CD4-positive, alpha-beta memory T cell (primary cell): ENCODE measurements at regions not wholly inside any gene's neighbourhood (a gene's known extent, or its start where the extent isn't known, plus 50 kb on each side); places are given as distances from the start of the nearest gene placed in this dataset.

Experiments used
- CTCF ChIA-PET: fragments of 350-600 bp; sonication (Branson Sonifier 250); formaldehyde crosslinking; loops from one replicate; lab custom pipeline; 2021; ENCODE audit warnings: inconsistent platforms; ENCODE audit not compliant: partially characterized antibody; lab: Charles Lee
- POLR2A ChIA-PET: fragments of 350-600 bp; sonication (Branson Sonifier 250); formaldehyde crosslinking; loops from one replicate; lab custom pipeline; 2021; ENCODE audit not compliant: partially characterized antibody; lab: Charles Lee
- DNase-seq, 5 donors: peaks; one replicate each; pipeline versions ENCODE4 v3.0.0 to v3.0.0-alpha.2; 2020 to 2022; ENCODE audit warnings: mixed read lengths in 1 of 5
- H3K27ac ChIP-seq: one replicate; pipeline ENCODE4 v1.7.0; 2013; ENCODE audit warnings: low read depth, low read length
- H3K27me3 ChIP-seq: 2 replicates; pipeline ENCODE4 v1.7.0; 2013; ENCODE audit warnings: mild to moderate bottlenecking, low read length, moderate library complexity; ENCODE audit not compliant: insufficient read depth
- H3K36me3 ChIP-seq: 2 replicates; pipeline ENCODE4 v1.7.0; 2013; ENCODE audit warnings: mild to moderate bottlenecking, low read length, moderate library complexity; ENCODE audit not compliant: insufficient read depth
- H3K4me1 ChIP-seq: 2 replicates; pipeline ENCODE4 v1.7.0; 2013; ENCODE audit warnings: mild to moderate bottlenecking, low read length, moderate library complexity; ENCODE audit not compliant: insufficient read depth
- H3K4me3 ChIP-seq, 2 donors: one replicate each; pipeline ENCODE4 v1.7.0; 2013; ENCODE audit warnings: low read length in 2 of 2, mild to moderate bottlenecking in 1 of 2
- H3K9me3 ChIP-seq, 2 donors: one replicate each; pipeline ENCODE4 v1.7.0; 2013; ENCODE audit warnings: low read length in 2 of 2, control low read depth in 1 of 2; ENCODE audit not compliant: control insufficient read depth in 1 of 2
- H3K27ac Mint-ChIP-seq, 7 donors: one replicate each; pipeline ENCODE4 v1.8.0; 2020 to 2021; ENCODE audit warnings: mixed read lengths in 7 of 7, mild to moderate bottlenecking in 6 of 7, inconsistent platforms in 3 of 7, moderate library complexity in 3 of 7
- H3K27me3 Mint-ChIP-seq, 2 donors: one replicate each; pipeline ENCODE4 v1.8.0; 2020 to 2021; ENCODE audit warnings: mixed read lengths in 2 of 2
- H3K36me3 Mint-ChIP-seq, 2 donors: one replicate each; pipeline ENCODE4 v1.8.0; 2020 to 2021; ENCODE audit warnings: mixed read lengths in 2 of 2, inconsistent platforms in 1 of 2, mild to moderate bottlenecking in 1 of 2
- H3K4me1 Mint-ChIP-seq, 4 donors: one replicate each; pipeline ENCODE4 v1.8.0; 2020 to 2021; ENCODE audit warnings: mixed read lengths in 4 of 4, mild to moderate bottlenecking in 1 of 4
- H3K4me3 Mint-ChIP-seq, 8 donors: one replicate each; pipeline ENCODE4 v1.8.0; 2020 to 2021; ENCODE audit warnings: mixed read lengths in 8 of 8, mild to moderate bottlenecking in 7 of 8, moderate library complexity in 6 of 8, inconsistent platforms in 3 of 8
- H3K9me3 Mint-ChIP-seq, 8 donors: one replicate each; pipeline ENCODE4 v1.8.0; 2020 to 2021; ENCODE audit warnings: mixed read lengths in 8 of 8, mild to moderate bottlenecking in 5 of 8, inconsistent platforms in 3 of 8, moderate library complexity in 1 of 8
- intact Hi-C: fragments of 100-400 bp; cut with micrococcal nuclease; formaldehyde crosslinking; loops from one replicate; pipeline ENCODE4 v1.15.1; 2023

- ChIA-PET CTCF (no interaction called here), POLR2A (no interaction called here)
- Mint-ChIP-seq H3K9me3 (peaks cover 0 to 12% (median 3%) of the 10 kb centered on the region in 8 donors), H3K36me3 (no peaks in the 10 kb centered on the region), H3K27ac (no peak overlapping the region), H3K4me3 (no peak overlapping the region), H3K4me1 (no peaks in the 10 kb centered on the region), H3K27me3 (peaks cover 2% of the 10 kb centered on the region in 2 donors)
- intact Hi-C loops = no loop called here
- Histone ChIP-seq H3K27ac (no peak overlapping the region), H3K4me3 (no peak overlapping the region), H3K27me3 (no peaks in the 10 kb centered on the region), H3K4me1 (no peaks in the 10 kb centered on the region), H3K9me3 (no peaks in the 10 kb centered on the region), H3K36me3 (no peaks in the 10 kb centered on the region)
- DNase-seq = no peak
These were observed 212.6 kb downstream of the EN1 start for GRCh38 chr2:118634876-118635275.

GRCh38 chr2:118633371-118634018, 214.0 kb downstream of the EN1 start:
- Mint-ChIP-seq H3K36me3 (no peaks in the 10 kb centered on the region), H3K4me3 (no peak overlapping the region), H3K27me3 (peaks cover 2% of the 10 kb centered on the region in 2 donors), H3K9me3 (peaks cover 0 to 12% (median 2%) of the 10 kb centered on the region in 8 donors), H3K4me1 (no peaks in the 10 kb centered on the region), H3K27ac (no peak overlapping the region)
- no peaks in the 10 kb centered on the region for H3K9me3 ChIP-seq
- no peaks in the 10 kb centered on the region for H3K27me3 ChIP-seq
- H3K4me1 ChIP-seq = no peaks in the 10 kb centered on the region
- intact Hi-C loops = no loop called here
- DNase-seq = no peak
- H3K4me3 ChIP-seq = no peak overlapping the region
- no peaks in the 10 kb centered on the region for H3K36me3 ChIP-seq
- H3K27ac ChIP-seq = no peak overlapping the region
- ChIA-PET CTCF (no interaction called here), POLR2A (no interaction called here)

DNA sequence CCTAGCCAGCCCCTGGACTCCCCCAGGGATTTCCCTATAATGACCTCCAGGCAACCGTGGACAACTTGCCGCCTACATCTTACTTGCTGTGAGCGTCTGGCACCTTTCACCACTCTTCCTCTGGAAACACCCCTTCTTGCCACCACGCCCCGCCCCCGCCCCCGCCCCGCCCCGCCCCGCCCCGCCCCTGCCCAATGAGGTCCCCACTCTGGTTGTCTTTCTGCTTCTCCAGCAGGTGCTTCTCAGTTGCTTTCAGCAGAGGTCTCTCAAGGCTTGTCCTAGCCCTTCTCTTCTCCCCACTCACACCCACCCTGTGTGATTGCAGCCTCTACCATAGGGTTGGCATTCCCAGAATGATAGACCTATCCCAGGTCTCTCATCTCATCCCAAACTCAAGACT, 214.5 kb downstream of the EN1 start:
- Mint-ChIP-seq H3K36me3 (no peaks in the 10 kb centered on the region), H3K4me3 (no peak overlapping the region), H3K4me1 (no peaks in the 10 kb centered on the region), H3K27me3 (peaks cover 2% of the 10 kb centered on the region in 2 donors), H3K9me3 (peaks cover 0 to 12% (median 2%) of the 10 kb centered on the region in 8 donors), H3K27ac (no peak overlapping the region)
- ChIA-PET POLR2A (no interaction called here), CTCF (no interaction called here)
- Histone ChIP-seq H3K4me3 (no peak overlapping the region), H3K27ac (no peak overlapping the region), H3K4me1 (no peaks in the 10 kb centered on the region), H3K27me3 (no peaks in the 10 kb centered on the region), H3K9me3 (no peaks in the 10 kb centered on the region), H3K36me3 (no peaks in the 10 kb centered on the region)
- no peak for DNase-seq
- intact Hi-C loops = no loop called here

- no peak overlapping the region for H3K4me3 ChIP-seq
- no peak overlapping the region for H3K27ac Mint-ChIP-seq
- POLR2A ChIA-PET = no interaction called here
- no peaks in the 10 kb centered on the region for H3K36me3 ChIP-seq
- H3K9me3 Mint-ChIP-seq = peaks cover 0 to 5% (median 0%) of the 10 kb centered on the region in 8 donors
- no peaks in the 10 kb centered on the region for H3K4me1 Mint-ChIP-seq
- no peak for DNase-seq
- H3K4me1 ChIP-seq = no peaks in the 10 kb centered on the region
- intact Hi-C loops = no loop called here
- no peak overlapping the region for H3K27ac ChIP-seq
- H3K4me3 Mint-ChIP-seq = no peak overlapping the region
- H3K27me3 ChIP-seq = no peaks in the 10 kb centered on the region
- no peaks in the 10 kb centered on the region for H3K36me3 Mint-ChIP-seq
- H3K9me3 ChIP-seq = no peaks in the 10 kb centered on the region
- peaks cover 4% of the 10 kb centered on the region in 2 donors for H3K27me3 Mint-ChIP-seq
- CTCF ChIA-PET = no interaction called here
These were observed 220.3 kb downstream of the EN1 start for GRCh38 chr2:118627156-118627555.

- ChIA-PET CTCF (no interaction called here), POLR2A (no interaction called here)
- intact Hi-C loops = no loop called here
- H3K27me3 Mint-ChIP-seq = peaks cover 5 to 7% of the 10 kb centered on the region in 2 donors
- H3K9me3 Mint-ChIP-seq = peaks cover 0 to 5% (median 0%) of the 10 kb centered on the region in 8 donors
- no peaks in the 10 kb centered on the region for H3K9me3 ChIP-seq
- H3K4me1 Mint-ChIP-seq = no peaks in the 10 kb centered on the region
- no peaks in the 10 kb centered on the region for H3K36me3 Mint-ChIP-seq
- H3K27ac Mint-ChIP-seq = no peak overlapping the region
- H3K27ac ChIP-seq = no peak overlapping the region
- no peaks in the 10 kb centered on the region for H3K4me1 ChIP-seq
- no peaks in the 10 kb centered on the region for H3K27me3 ChIP-seq
- no peak overlapping the region for H3K4me3 Mint-ChIP-seq
- H3K36me3 ChIP-seq = no peaks in the 10 kb centered on the region
- H3K4me3 ChIP-seq = no peak overlapping the region
- no peak for DNase-seq
These were observed 224.5 kb downstream of the EN1 start for GRCh38 chr2:118622913-118623312.

GRCh38 chr2:118622108-118622507, 225.3 kb downstream of the EN1 start:
- Mint-ChIP-seq H3K36me3 (no peaks in the 10 kb centered on the region), H3K4me1 (no peaks in the 10 kb centered on the region), H3K9me3 (peaks cover 0 to 3% (median 0%) of the 10 kb centered on the region in 8 donors), H3K27me3 (peaks cover 5 to 7% of the 10 kb centered on the region in 2 donors), H3K27ac (no peak overlapping the region), H3K4me3 (no peak overlapping the region)
- Histone ChIP-seq H3K27me3 (no peaks in the 10 kb centered on the region), H3K4me3 (no peak overlapping the region), H3K36me3 (no peaks in the 10 kb centered on the region), H3K27ac (no peak overlapping the region), H3K9me3 (no peaks in the 10 kb centered on the region), H3K4me1 (no peaks in the 10 kb centered on the region)
- no peak for DNase-seq
- intact Hi-C loops = no loop called here
- CTCF ChIA-PET = no interaction called here
- POLR2A ChIA-PET = no interaction called here

DNA sequence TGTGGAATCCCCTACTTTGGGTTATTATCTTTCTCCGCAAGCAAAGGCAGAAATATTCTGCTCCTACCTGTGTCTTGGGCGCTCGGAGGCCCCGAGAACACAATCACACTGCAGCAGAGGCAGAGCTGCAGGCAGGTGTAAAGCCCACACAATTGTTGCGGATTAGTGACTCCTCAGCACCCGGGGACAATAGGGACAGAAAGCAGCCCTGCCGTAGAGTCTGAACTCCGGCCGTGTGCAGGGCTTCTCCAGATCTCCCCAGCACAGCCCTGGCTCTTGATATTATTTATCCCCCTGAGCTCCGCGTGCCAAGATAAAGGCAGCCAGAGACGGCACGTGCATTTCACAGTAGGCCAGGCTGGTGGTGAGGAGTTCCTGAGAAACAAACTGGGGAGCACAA, 229.2 kb downstream of the EN1 start:
- Histone ChIP-seq H3K9me3 (no peaks in the 10 kb centered on the region), H3K4me1 (no peaks in the 10 kb centered on the region), H3K27me3 (no peaks in the 10 kb centered on the region), H3K4me3 (no peak overlapping the region), H3K27ac (no peak overlapping the region), H3K36me3 (no peaks in the 10 kb centered on the region)
- no peaks in the 10 kb centered on the region for H3K4me1 Mint-ChIP-seq
- POLR2A ChIA-PET = no interaction called here
- CTCF ChIA-PET = no interaction called here
- no peaks in the 10 kb centered on the region for H3K36me3 Mint-ChIP-seq
- intact Hi-C loops = no loop called here
- no peak overlapping the region for H3K4me3 Mint-ChIP-seq
- peaks cover 6 to 9% of the 10 kb centered on the region in 2 donors for H3K27me3 Mint-ChIP-seq
- DNase-seq = no peak
- no peak overlapping the region for H3K27ac Mint-ChIP-seq
- peaks cover 0 to 3% (median 0%) of the 10 kb centered on the region in 8 donors for H3K9me3 Mint-ChIP-seq
